ENCODE measurements at regions not wholly inside any gene's neighbourhood (a gene's known extent, or its start where the extent isn't known, plus 50 kb on each side); places are given as distances from the start of the nearest gene placed in this dataset.

DNA sequence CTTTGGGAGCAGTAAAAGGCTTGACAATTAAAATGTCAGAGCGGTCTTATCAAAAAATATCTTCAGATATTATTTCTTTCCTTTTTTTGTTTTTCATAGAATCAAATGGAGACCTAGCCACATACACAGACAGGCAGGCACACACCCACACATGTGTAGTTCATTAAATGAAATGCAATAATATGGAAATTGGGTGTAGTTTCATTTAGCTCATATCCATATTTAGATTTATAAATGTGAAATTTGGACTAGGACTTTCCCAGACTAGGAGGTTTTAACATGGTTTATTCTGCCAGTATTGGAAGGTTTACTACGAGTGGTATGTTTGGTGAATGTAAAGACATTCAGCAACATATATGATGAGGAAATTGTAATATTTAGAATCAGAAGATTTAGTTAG, 277.7 kb upstream of the NT5E start:
- no peaks in the 10 kb centered on the region for H3K36me3 Mint-ChIP-seq (ENCODE audit: low read depth)
- H3K9me3 Mint-ChIP-seq: peaks cover 3% of the 10 kb centered on the region
- H3K4me1 ChIP-seq (ENCODE audit: insufficient read depth, low read length): no peaks in the 10 kb centered on the region
- ChIA-PET CTCF (no interaction called here), POLR2A (no interaction called here)
- H3K27ac ChIP-seq (ENCODE audit: low read depth in 1 of 2, low read length in 2 of 2): no peak overlapping the region
- DNase-seq: no peak
- no peak overlapping the region for H3K4me3 ChIP-seq (ENCODE audit: low read length)
- intact Hi-C loops (cut with DNase I, micrococcal nuclease): no loop called here
- no peaks in the 10 kb centered on the region for H3K27me3 ChIP-seq (ENCODE audit: control insufficient read depth in 1 of 2, insufficient read depth in 2 of 2, low read length in 2 of 2)
- H3K27ac Mint-ChIP-seq: no peak overlapping the region
- no peaks in the 10 kb centered on the region for H3K36me3 ChIP-seq (ENCODE audit: insufficient read depth, low read length)
- ATAC-seq (ENCODE audit: poor library complexity): no peak
- no peaks in the 10 kb centered on the region for H3K27me3 Mint-ChIP-seq
- no peaks in the 10 kb centered on the region for H3K9me3 ChIP-seq (ENCODE audit: control insufficient read depth in 1 of 2, insufficient read depth in 1 of 2, low read length in 2 of 2)
- H3K4me1 Mint-ChIP-seq (ENCODE audit: low read depth): no peaks in the 10 kb centered on the region
- TF ChIP-seq CTCF (IDR thresholded peaks at IDR 0.05): no peak
- H3K4me3 Mint-ChIP-seq: no peak overlapping the region

GRCh38 chr6:85169189-85169588, 280.7 kb upstream of the NT5E start:
- no peaks in the 10 kb centered on the region for H3K27me3 Mint-ChIP-seq
- H3K27ac Mint-ChIP-seq: no peak overlapping the region
- H3K36me3 ChIP-seq (ENCODE audit: insufficient read depth, low read length): no peaks in the 10 kb centered on the region
- peaks cover 3% of the 10 kb centered on the region for H3K9me3 Mint-ChIP-seq
- POLR2A ChIA-PET: no interaction called here
- intact Hi-C loops (cut with DNase I, micrococcal nuclease): no loop called here
- CTCF ChIA-PET: no interaction called here
- H3K4me3 Mint-ChIP-seq: no peak overlapping the region
- no peaks in the 10 kb centered on the region for H3K9me3 ChIP-seq (ENCODE audit: control insufficient read depth in 1 of 2, insufficient read depth in 1 of 2, low read length in 2 of 2)
- DNase-seq (no peak), ATAC-seq (ENCODE audit: poor library complexity) (no peak)
- no peak overlapping the region for H3K4me3 ChIP-seq (ENCODE audit: low read length)
- TF ChIP-seq CTCF (IDR thresholded peaks at IDR 0.05): no peak
- no peaks in the 10 kb centered on the region for H3K27me3 ChIP-seq (ENCODE audit: control insufficient read depth in 1 of 2, insufficient read depth in 2 of 2, low read length in 2 of 2)
- H3K27ac ChIP-seq (ENCODE audit: low read depth in 1 of 2, low read length in 2 of 2): no peak overlapping the region
- H3K36me3 Mint-ChIP-seq (ENCODE audit: low read depth): no peaks in the 10 kb centered on the region
- no peaks in the 10 kb centered on the region for H3K4me1 ChIP-seq (ENCODE audit: insufficient read depth, low read length)
- no peaks in the 10 kb centered on the region for H3K4me1 Mint-ChIP-seq (ENCODE audit: low read depth)

DNA sequence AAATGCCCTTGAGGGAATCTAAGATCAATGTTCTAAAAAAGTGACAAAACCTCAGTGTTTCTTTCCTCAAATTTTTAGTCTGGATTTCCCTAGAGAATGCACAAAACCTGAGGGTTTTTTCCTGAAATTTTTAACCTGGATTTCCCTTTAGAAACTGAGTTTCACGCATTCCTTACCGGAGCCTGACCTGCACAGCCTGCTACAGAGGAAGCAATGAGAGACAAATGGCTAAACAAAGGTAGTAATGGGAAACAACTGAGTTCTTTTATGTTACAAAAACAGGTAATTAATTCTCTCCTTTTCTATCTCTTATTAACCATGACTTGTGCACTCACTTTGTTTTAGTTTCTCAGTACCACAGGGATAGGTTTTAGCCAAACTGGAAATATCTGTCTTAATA, 281.7 kb upstream of the NT5E start:
- no peaks in the 10 kb centered on the region for H3K27me3 Mint-ChIP-seq
- H3K27me3 ChIP-seq (ENCODE audit: control insufficient read depth in 1 of 2, insufficient read depth in 2 of 2, low read length in 2 of 2): no peaks in the 10 kb centered on the region
- no peak for DNase-seq
- ChIA-PET POLR2A (no interaction called here), CTCF (no interaction called here)
- peaks cover under 1% of the 10 kb centered on the region for H3K9me3 Mint-ChIP-seq
- H3K9me3 ChIP-seq (ENCODE audit: control insufficient read depth in 1 of 2, insufficient read depth in 1 of 2, low read length in 2 of 2): no peaks in the 10 kb centered on the region
- no peak for TF ChIP-seq CTCF (IDR thresholded peaks at IDR 0.05)
- intact Hi-C loops (cut with DNase I, micrococcal nuclease): no loop called here
- no peak overlapping the region for H3K4me3 Mint-ChIP-seq
- no peak for ATAC-seq (ENCODE audit: poor library complexity)
- no peaks in the 10 kb centered on the region for H3K36me3 Mint-ChIP-seq (ENCODE audit: low read depth)
- H3K27ac Mint-ChIP-seq: no peak overlapping the region
- H3K4me1 Mint-ChIP-seq (ENCODE audit: low read depth): no peaks in the 10 kb centered on the region
- H3K4me3 ChIP-seq (ENCODE audit: low read length): no peak overlapping the region
- no peaks in the 10 kb centered on the region for H3K4me1 ChIP-seq (ENCODE audit: insufficient read depth, low read length)
- no peaks in the 10 kb centered on the region for H3K36me3 ChIP-seq (ENCODE audit: insufficient read depth, low read length)
- H3K27ac ChIP-seq (ENCODE audit: low read depth in 1 of 2, low read length in 2 of 2): no peak overlapping the region

All from CD4-positive, alpha-beta T cell (primary cell).